ENCODE measurements at regions not wholly inside any gene's neighbourhood (a gene's known extent, or its start where the extent isn't known, plus 50 kb on each side); places are given as distances from the start of the nearest gene placed in this dataset.

DNA sequence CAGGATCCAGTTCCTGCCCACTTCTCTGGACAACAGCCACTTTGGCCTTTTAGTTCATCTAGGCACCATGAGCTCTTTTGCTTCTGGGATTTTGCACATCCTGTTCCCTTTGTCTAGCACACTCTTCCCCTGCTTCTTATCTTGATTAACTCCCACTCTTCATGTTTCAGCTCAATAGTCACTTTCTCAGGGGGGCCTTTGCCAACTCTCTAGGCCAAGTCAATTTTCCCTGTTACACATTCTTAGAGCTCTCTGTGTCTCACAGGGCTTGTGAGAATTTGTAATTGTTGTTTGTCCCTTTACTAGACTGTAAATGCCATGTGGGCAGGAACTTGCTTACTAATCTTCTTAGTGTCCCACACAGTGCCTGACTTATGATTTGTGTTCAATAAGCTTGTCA is 58.1 kb upstream of the EPB41L1 start:
- CTCF ChIA-PET: interaction anchor here (0.6 to 2.3 kb wide), 8 partner anchors 10 to 104 kb away, joined by 4 to 11 read pairs (median 5); no protein-coding TSS in a partner anchor

DNA sequence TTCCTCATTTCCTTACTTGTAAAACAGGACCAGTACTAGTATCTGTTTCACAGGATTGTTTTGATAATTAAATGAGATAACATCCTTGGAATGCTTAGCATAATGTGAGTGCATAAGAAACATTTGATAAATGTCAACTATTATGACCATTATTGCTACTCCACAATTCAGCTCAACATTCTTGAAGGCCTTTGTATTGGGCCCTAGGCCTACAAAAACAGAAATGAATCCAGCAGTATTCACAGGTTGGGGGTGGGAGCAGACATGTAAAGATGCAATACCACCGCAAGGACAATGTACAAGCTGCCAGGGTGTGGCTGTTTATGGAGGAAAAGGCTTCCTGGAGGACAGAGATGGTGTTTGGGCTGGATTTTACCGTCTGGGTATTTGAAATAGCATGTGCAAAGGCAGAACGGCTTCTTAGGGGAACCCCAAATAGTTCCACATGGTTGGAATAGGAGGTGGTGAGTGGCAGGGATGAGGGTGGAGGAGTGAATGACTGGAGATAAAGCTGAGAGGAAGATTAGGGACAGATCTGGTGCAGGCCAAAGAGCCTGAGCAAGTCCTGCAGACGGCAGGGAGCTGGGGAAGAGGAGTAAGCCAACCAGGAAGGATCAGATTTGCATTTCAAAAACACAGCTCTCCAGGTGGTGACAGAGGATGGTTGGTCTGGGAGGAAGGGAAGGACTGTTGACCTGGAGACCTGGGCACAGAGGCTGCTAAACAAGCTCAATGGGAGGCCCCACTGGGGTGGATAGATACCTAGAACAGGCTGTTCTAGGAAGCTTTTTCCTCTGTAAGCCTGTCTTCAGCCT is 57.0 kb upstream of the EPB41L1 start:
- TF ChIP-seq, protein P1, sequence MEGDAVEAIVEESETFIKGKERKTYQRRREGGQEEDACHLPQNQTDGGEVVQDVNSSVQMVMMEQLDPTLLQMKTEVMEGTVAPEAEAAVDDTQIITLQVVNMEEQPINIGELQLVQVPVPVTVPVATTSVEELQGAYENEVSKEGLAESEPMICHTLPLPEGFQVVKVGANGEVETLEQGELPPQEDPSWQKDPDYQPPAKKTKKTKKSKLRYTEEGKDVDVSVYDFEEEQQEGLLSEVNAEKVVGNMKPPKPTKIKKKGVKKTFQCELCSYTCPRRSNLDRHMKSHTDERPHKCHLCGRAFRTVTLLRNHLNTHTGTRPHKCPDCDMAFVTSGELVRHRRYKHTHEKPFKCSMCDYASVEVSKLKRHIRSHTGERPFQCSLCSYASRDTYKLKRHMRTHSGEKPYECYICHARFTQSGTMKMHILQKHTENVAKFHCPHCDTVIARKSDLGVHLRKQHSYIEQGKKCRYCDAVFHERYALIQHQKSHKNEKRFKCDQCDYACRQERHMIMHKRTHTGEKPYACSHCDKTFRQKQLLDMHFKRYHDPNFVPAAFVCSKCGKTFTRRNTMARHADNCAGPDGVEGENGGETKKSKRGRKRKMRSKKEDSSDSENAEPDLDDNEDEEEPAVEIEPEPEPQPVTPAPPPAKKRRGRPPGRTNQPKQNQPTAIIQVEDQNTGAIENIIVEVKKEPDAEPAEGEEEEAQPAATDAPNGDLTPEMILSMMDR (IDR thresholded peaks at IDR 0.05; ENCODE audit: unreplicated experiment): no peak
- no peaks in the 10 kb centered on the region for H3K9me3 Mint-ChIP-seq (ENCODE audit: low read depth, unreplicated experiment)
- peaks cover 24% of the 10 kb centered on the region for H3K36me3 Mint-ChIP-seq (ENCODE audit: insufficient read depth, unreplicated experiment)
- BruUV-seq (replicated peaks): no TSS peak
- peak overlapping the region; percentile 19 for H3K27ac Mint-ChIP-seq (ENCODE audit: unreplicated experiment)
- no peak for DNase-seq
- H3K4me3 Mint-ChIP-seq (ENCODE audit: low read depth, unreplicated experiment): peak overlapping the region; percentile 7
- no peaks in the 10 kb centered on the region for H3K27me3 Mint-ChIP-seq (ENCODE audit: unreplicated experiment)
- peaks cover 65% of the 10 kb centered on the region for H3K4me1 Mint-ChIP-seq (ENCODE audit: low read depth, unreplicated experiment)
- intact Hi-C loops (cut with micrococcal nuclease; ENCODE audit: unreplicated experiment): loop anchor here (2.0 kb wide), 1 partner anchor 41 kb away; no protein-coding TSS in a partner anchor
- CTCF ChIA-PET: interaction anchor here (0.7 to 2.2 kb wide), 18 partner anchors 8 to 142 kb away, joined by 3 to 12 read pairs (median 4); no protein-coding TSS in a partner anchor

More for the DNA sequence above, 58.1 kb upstream of the EPB41L1 start:
- Mint-ChIP-seq H3K9me3 (ENCODE audit: low read depth, unreplicated experiment) (no peaks in the 10 kb centered on the region), H3K4me1 (ENCODE audit: low read depth, unreplicated experiment) (peaks cover 65% of the 10 kb centered on the region), H3K4me3 (ENCODE audit: low read depth, unreplicated experiment) (peak overlapping the region; percentile 1), H3K27ac (ENCODE audit: unreplicated experiment) (peak overlapping the region; percentile 12), H3K27me3 (ENCODE audit: unreplicated experiment) (no peaks in the 10 kb centered on the region), H3K36me3 (ENCODE audit: insufficient read depth, unreplicated experiment) (peaks cover 36% of the 10 kb centered on the region)
- BruUV-seq (replicated peaks): no TSS peak
- TF ChIP-seq, protein P1 (IDR thresholded peaks at IDR 0.05; ENCODE audit: unreplicated experiment): no peak
- no peak for DNase-seq
- intact Hi-C loops (cut with micrococcal nuclease; ENCODE audit: unreplicated experiment): loop anchor here (2.0 kb wide), 1 partner anchor 42 kb away; no protein-coding TSS in a partner anchor

DNA sequence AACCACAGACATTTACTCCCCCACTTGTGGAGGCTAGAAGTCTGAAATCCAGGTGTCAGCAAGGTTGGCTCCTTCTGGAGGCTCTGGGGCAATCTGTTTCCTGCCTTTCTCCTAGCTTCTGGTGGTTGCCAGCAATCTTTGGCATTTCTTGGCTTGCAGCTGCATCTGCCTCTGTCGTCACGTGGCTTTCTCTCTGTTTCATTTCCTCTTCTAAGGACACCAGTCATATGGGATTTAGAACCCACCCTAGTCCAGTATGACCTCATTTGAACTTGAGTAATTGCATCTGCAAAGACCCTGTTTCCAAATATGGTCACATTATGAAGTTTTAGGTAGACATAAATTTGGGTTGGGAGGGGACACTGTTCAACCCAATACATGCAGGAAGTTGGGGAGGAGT is 56.2 kb upstream of the EPB41L1 start:
- TF ChIP-seq, protein P1 (IDR thresholded peaks at IDR 0.05; ENCODE audit: unreplicated experiment): no peak
- Mint-ChIP-seq H3K27me3 (ENCODE audit: unreplicated experiment) (no peaks in the 10 kb centered on the region), H3K9me3 (ENCODE audit: low read depth, unreplicated experiment) (no peaks in the 10 kb centered on the region), H3K36me3 (ENCODE audit: insufficient read depth, unreplicated experiment) (peaks cover 16% of the 10 kb centered on the region), H3K4me3 (ENCODE audit: low read depth, unreplicated experiment) (no peak overlapping the region), H3K27ac (ENCODE audit: unreplicated experiment) (no peak overlapping the region), H3K4me1 (ENCODE audit: low read depth, unreplicated experiment) (peaks cover 73% of the 10 kb centered on the region)
- CTCF ChIA-PET: interaction anchor here (0.7 to 2.2 kb wide), 15 partner anchors 8 to 143 kb away, joined by 3 to 12 read pairs (median 4); no protein-coding TSS in a partner anchor
- intact Hi-C loops (cut with micrococcal nuclease; ENCODE audit: unreplicated experiment): no loop called here
- DNase-seq: no peak
- no TSS peak for BruUV-seq (replicated peaks)

DNA sequence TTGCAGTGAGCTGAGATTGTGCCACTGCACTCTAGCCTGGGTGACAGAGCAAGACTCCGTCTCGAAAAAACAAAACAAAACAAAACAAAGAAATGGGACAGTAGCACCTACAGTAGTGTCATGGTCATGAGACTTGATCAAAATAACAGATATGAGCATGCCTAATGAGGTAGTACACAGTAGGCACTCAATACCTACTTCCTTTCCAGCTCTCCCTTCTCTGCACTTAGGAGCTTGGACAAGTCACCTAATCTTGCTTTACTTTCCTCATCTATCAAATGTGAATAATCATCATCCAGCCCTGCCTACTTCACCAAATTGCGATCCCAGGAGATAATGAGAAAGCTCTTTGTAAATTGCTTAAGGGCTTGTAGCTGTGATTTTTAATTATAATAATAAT is 55.4 kb upstream of the EPB41L1 start:
- Mint-ChIP-seq H3K4me3 (ENCODE audit: low read depth, unreplicated experiment) (no peak overlapping the region), H3K36me3 (ENCODE audit: insufficient read depth, unreplicated experiment) (peaks cover 11% of the 10 kb centered on the region), H3K27ac (ENCODE audit: unreplicated experiment) (no peak overlapping the region), H3K9me3 (ENCODE audit: low read depth, unreplicated experiment) (no peaks in the 10 kb centered on the region), H3K4me1 (ENCODE audit: low read depth, unreplicated experiment) (peaks cover 76% of the 10 kb centered on the region), H3K27me3 (ENCODE audit: unreplicated experiment) (no peaks in the 10 kb centered on the region)
- intact Hi-C loops (cut with micrococcal nuclease; ENCODE audit: unreplicated experiment): no loop called here
- DNase-seq: no peak
- TF ChIP-seq, protein P1 (IDR thresholded peaks at IDR 0.05; ENCODE audit: unreplicated experiment): no peak
- no TSS peak for BruUV-seq (replicated peaks)
- CTCF ChIA-PET: interaction anchor here (1.5 to 2.2 kb wide), 2 partner anchors 13 to 113 kb away, joined by 3 to 12 read pairs; no protein-coding TSS in a partner anchor
